ENCODE measurements at regions not wholly inside any gene's neighbourhood (a gene's known extent, or its start where the extent isn't known, plus 50 kb on each side); places are given as distances from the start of the nearest gene placed in this dataset.
"Not testable (repeated sequence)": the region's sequence is repeated elsewhere in the genome, so short reads cannot be mapped to it uniquely, and the experiment has no call there.

DNA sequence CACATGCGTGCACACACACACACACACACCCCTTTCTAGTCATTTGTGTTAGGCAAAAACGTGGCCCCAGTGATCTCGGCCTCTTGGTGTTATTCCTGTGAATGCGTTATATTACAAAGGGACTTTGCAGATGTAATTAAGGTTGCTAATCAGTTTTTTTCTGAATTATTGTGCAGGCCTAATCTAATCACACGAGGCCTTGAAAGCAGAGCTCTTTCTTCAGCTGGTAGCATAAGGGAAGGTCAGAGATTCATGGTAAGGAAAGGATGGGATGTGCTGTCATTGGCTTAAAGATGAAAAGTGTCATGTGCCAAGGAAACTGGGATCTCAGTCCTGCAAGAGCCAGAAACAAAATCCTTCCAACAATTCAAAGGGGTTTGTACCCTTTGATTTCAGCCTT, 113.4 kb upstream of the ELAC2 start:
- no peak for DNase-seq

DNA sequence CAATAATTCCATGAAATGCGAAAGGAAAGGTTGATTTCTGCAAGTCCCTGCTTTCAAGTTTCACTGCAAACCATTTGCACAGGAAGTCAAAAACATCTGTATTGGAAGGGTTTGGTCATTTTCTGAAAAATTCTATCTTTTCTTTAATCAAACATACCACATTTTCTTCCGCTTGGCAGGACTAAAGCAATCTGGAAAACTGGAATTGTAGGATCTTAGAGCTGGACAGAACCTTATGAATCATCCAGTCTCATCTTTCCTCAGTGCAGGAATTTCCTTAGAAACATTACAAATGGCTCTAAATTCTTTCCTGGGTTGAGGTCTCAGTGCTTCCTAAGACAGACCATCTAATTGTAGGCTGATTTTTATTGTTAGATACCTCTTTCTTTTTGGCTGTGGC, 111.5 kb upstream of the ELAC2 start:
- no peak for DNase-seq

DNA sequence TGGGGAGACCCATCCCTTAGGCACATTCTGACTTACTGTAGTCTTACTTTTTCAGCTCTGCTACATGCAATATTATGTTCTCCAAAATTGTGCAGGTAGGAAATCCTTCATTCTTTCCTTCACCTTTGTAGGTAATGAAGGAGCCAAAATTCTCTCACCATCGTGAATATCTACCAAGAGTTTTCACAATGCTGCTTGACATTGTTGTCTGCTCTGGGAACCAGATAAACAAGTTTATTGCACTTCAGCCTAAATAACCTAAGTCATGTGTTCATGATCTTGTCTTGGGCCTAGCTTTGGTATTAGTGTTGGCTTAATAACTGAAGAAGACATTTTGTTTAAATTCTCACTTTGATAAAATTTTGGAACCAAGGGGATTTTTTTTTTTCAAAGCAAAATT, 110.8 kb upstream of the ELAC2 start:
- no peak for DNase-seq

DNA sequence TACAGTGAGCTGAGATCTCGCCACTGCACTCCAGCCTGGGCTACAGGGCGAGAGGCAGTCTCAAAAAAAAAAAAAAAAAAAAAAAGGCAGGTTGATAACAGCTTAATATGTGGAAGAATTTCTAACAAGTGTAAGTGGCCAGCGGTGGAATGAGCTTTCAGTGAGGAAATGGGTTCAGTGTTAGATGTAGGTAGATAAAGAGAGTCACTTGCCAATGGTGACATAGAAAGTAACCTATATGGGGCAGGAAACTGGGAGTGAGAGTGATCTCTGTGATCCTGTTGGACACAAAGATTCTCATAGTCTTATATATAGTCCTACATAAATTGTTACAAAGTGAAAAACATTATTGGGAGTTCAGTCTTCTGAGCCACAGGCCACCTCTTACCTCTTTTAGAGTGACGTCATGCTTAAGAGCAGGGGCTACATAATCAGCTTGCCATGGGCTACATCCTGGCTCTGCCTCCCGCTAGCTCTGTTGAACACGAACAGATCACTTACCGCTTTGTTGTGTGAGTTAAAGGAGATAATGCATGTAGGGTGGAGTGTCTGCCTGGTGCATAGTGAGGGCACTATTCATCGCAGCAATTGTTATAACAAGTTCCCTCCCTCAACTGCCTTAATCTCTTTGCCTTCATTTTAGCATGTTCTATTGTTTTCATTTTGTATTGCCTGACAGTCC, 110.2 kb upstream of the ELAC2 start:
- no peak for DNase-seq

DNA sequence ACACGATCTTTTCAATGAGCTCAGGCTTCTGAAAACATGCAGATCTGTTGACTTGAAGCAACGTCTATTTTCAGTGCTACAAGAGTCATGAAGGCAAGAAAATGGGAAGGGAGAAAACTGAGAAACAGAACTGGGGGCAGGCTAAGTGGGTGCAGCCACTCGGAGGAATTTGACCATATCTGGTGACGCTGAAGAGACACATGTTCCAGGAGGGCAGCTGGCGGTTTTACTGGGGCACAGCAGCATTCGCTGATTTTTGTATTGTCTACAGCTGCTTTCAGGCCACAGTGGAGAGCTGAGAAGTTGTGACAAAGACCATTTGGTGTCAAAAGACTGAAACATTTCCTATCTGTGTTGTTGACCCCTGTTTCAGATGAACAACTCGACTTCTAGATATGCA, 103.0 kb upstream of the ELAC2 start:
- DNase-seq: no peak

DNA sequence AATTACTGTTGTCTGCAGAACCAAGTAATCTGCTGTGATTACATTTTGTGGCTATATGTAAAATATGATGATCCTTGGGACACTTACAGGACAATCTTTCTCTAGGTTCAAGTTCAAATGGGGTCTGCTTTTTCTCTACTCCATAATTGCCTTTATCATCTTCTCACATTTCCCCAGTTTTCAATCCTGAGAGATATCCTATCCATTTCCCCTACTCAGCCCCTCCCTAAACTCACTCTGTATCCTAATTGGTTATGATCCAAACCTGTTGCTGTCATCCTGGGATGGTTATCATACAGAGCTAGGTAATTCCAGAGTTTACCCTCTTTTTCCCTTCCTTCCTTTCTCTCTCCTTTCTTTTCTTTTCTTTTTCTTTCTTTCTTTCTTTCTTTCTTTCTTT, 100.5 kb upstream of the ELAC2 start:
- DNase-seq: no peak

DNA sequence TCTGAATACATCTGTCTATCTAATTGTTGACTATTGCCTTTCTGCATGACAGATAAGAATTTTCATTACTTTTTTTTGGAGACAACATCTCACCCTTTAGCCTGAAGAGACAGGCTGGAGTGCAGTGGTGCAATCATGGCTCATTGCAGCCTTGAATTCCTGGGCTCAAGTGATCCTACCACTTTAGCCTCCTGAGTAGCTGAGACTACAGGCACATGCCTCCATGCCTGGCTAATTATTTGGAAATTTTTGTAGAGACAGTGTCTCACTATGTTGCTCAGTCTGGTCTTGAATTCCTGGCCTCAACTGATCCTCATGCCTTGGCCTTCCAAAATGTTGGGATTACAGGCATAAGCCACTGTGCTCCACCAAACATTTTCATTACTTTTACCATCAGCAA, 99.8 kb upstream of the ELAC2 start:
- DNase-seq: no peak

DNA sequence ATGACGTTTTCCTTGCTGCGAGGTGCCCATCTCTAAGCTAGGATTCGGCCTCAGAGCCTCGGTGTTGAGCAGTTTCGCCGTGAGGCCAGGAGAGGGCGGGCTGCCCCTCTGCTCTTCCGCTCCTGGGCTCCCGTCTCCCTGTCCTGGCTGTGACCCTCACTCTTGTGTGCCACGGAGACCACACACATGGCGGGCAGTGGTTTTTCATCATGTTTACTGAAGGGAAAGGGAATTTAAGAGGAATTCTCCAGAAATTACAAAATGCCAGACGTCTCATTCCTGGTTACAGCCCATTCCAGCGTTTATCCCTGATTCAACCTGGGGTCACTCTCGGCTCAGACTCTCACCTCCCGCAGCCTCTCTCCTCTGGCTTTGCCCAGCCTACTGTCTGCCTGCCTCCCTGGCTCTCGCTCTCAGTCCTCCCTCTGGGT, 96.8 kb upstream of the ELAC2 start:
- peak in 2 of 3 experiments; percentile 31 to 62 for DNase-seq

DNA sequence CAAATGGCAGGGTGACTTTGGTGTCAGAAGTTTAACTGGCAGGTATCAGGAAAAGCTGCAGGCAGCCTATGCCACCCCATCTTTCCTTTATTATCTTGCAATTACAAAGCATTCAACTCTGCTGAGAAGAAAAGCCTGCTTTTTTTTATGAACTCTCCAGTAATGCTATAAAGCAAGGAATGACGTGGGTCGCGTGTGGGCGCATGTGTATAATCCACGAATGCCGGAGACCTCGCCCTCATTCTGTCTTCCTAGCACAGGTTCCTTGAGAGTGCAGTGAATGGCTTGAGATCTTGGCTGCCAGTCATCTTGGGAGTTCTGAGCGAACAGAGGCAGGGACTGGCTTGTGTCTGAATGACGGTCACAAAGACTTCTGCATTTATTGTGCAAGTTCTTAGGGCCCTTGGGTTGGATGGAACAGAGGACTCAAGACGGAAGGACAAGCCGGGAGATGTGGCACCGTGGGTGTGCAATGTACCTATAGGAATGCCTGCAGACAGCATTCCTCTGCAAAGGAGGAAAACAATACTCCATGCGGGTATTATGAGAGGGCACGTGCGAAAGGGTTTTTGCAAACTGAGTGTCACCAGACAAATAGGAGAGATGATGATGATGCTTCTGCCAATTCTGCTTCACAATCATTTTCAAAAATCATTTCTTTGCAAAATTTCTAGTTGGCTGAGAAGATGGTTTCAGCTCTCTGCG, 96.1 kb upstream of the ELAC2 start:
- no peak for DNase-seq

DNA sequence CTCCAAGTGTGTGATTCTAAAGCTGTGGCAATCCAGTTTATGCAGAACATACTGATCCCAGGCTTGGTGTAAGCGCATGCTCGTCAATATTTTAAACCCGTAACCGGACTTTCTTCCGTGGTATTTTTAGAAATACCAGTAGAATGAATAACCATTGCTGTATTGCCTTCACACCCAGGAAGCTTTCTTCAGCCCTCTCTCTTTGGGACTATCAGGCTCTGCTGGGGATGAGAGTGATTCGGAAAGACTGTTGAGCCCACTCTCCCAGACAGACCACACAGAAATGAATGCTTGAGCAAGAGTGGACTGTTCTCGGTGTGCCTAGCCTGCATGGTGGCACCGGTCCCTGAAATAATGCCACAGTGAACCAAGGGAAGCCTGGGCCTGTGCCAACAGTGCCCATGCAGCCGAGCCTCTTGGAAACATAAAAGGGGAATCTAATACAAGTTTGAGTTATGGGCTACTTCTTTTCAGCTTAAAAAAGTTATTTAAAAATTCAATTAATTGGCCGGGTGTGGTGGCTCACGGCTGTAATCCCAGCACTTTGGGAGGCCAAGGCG, 89.9 kb upstream of the ELAC2 start:
- DNase-seq: no peak

DNA sequence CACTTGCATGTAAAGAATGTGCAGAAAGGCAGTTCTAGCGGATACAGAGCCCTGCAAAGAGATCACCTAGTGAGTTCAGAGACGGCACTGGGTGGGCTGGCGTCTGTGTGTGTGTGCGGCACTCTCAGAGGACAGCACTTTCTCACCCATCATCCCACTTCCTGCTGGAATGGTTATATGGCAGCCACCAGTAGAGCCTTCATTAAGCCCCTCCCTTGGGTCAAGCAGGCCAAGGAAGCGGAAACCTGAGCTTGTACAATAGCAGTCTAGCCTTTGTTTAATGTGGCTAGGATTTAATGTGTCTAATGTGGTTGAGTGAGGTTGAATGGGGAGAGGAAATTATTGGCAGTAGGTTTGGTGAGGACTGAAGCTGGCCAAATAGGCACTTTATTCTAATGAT, 88.3 kb upstream of the ELAC2 start:
- no peak for DNase-seq

DNA sequence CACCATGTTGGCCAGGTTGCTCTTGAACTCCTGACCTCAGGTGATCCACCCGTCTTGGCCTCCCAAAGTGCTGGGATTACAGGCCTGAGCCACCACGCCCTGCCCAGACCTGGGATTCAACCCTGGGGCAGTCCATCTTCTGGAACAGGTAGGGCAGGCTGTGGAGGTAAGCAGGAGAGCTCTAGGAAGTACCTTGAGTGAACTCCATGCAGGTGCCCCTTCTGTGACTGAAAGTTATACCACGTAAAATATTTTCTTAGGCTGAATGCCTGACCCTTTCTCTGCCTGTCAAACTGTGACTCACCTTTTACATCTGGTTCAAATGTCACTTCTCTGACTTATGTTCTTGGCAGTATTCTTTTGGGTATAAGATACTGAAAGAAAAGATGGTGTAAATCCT, 86.7 kb upstream of the ELAC2 start:
- DNase-seq: no peak

DNA sequence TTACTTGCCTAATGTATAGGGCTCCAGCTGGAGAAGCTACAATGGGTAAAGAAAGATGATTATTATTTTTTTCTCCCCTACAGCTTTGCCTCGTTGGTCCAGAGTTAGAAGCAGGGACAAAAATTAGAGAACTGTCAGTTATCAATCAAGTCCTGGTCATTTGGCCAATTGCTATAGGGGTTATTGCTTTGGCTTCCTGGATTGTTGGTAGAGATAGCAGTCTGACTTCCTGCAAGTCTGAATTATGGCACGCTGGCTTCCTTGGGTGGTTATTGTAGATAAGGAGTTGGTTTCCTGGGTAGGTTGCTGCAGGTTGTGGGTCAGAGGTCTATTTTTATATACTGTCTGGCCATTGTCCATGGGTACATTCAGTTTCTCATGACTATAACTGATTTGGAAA, 84.7 kb upstream of the ELAC2 start:
- no peak for DNase-seq

DNA sequence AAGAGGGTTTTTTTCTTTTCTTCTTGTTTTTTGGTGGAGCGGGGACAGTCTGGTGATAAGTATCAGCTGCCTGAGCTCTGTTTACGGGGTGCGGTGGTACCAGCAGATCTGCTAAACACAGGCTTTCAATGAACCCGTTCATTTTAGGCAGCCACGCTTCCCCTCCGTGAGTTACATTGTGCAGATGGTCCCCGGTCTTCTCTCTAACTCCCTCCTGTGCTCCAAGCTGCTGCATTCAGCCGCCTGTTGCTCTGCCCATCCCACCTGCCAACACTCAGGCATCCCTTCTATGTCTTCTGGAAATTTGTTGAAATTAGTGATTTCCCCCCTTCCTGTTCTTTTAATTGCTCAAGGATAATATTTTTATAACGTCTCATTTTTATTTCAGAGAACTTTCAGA, 82.1 kb upstream of the ELAC2 start:
- DNase-seq: no peak

DNA sequence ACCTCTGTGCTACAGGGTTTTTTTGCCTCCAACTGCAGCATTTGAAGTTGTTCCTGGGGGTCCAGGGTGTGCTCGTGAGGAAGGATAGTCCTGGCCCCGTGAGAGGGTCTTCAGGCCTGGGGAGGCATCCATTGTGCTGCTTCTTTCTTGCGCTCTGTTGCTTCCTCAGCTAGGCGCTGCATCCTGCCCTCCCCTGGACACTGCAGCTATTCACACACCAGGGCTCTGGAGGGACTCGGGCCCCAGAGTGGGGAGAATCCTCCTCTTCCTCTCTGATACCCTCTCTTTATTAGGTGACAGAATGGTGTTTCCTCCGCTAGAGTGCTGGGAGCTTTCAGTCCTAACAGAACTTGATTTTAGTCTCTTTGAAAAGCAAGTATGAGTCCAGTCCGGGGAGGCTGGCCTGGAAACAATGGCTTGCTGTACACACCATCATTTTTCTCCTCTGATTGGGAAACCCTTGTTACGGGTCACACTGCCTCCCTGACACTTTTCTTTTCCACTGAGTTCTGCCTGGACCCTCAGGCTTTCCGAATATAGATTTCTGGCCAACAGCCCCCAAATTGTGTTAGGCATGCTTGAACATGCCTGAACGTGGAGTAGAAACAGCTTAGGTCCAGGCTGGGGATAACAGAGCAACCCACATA, 81.4 kb upstream of the ELAC2 start:
- DNase-seq: no peak

DNA sequence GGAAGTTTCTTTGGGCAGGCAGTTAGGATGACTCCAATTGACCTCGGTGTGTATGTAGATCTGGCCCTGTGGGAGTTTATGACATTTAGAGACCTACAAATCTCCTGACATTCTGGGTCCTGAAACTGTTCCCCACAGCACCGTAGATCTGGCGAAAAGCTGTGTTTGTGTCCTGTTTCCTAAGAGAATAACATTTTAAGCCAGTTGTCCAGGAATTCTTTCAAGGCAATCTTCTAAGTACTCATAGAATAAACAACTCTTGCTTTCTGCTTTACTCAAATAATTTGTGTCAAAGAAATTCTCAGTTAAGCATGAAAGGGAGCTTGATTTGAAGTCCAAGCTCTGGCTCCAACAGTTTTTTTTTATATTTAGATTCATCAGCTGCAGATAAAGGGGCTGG, 78.5 kb upstream of the ELAC2 start:
- no peak for DNase-seq

DNA sequence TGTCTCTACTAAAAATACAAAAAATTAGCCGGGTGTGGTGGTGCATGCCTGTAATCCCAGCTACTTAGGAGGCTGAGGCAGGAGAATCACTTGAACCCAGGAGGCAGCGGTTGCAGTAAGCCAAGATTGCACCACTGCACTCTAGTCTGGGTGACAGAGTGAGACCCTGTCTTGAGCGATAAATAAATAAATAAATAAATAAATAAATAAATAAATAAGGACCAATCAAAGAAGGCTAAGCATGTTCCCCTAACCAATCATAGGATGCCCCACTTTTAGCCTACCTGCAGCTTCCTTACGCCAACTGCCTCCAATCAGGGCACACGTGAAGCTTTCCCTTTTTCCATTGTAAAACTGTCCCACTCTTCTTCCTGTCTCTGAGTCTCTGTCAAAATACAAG, 74.2 kb upstream of the ELAC2 start:
- DNase-seq: not testable (repeated sequence)

DNA sequence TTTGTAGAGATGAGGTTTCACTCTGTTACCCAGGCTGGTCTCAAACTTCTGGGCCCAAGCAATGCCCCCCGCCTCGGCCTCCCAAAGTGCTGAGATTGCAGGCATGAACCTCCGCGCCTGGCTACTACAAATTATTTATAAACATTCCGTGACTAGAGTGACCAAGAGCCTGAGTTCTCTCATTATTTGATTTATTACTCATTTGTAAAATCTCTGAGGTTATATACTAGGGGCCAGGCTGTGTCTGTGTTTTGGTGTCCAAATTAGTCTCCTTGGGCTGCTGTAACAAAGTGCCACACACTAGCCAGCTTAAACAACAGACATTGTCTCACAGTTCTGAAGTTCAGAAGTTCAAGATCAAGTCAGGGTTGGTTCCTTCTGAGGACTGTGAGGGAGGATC, 70.8 kb upstream of the ELAC2 start:
- DNase-seq: no peak

DNA sequence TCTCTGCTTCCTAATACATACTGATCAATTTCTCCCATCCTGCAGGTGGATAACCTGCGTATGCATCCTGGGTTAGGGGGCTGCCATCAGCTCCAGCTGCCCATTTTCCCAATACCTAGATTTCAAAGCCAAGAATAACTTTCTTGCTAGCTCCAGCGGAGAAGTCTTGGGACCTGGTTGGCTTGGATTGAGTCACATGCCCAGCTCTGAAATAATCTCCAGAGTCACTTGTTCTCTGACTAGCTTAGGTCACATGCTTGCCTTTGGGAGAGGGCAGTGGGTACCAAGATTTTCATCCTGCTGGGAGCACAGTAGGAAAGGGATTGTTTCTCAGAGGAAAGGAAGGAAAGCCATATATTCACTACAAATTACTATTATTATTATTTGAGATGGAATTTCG, 70.0 kb upstream of the ELAC2 start:
- DNase-seq: no peak

DNA sequence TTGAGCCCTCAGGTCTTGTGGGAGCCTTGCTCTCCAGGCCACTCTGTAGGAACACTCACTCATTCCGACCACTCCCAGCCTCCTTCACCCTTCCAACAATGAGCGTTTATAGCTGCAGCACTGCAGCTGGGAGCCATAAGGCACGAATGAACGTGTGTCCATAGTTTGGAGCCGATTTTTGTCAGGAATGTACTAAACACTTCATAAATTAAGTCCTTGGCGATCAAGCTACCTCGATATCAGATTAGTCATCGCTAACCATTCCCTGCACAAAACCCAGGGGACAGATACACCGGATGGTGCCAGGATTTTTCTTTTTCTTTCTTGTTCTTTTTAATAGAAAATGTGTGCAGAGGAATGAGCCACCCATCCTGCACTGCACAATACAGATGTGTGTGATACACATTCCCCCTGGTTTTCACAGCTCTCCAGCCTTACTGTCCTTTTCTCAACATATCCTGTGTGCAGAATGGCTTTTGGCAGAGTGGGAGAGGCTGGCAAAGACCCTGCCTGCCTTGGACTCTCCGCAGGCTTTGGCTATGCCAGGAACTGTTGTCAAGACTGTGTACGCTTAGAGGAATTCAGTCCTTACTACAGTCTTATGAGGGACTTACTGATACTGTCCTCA, 68.4 kb upstream of the ELAC2 start:
- no peak for DNase-seq

DNA sequence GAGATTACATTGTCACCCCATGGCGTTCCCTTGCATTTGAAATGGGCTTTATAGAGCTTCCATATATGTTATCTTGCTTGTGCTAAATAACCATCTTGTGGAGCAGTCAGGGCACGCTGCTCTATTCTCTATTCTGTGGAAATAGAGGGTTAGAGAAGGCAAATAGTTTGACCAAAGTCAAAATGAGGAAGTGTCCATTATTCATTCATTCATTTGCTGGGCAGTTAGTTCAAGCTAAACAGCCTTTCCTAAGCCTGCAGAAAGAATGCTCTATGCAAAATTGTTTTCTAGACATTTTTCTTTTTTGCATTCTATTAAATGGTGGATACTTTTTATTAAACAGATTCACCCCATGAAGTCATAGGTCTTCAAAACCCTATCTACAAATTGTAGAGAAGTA, 67.8 kb upstream of the ELAC2 start:
- DNase-seq: no peak

DNA sequence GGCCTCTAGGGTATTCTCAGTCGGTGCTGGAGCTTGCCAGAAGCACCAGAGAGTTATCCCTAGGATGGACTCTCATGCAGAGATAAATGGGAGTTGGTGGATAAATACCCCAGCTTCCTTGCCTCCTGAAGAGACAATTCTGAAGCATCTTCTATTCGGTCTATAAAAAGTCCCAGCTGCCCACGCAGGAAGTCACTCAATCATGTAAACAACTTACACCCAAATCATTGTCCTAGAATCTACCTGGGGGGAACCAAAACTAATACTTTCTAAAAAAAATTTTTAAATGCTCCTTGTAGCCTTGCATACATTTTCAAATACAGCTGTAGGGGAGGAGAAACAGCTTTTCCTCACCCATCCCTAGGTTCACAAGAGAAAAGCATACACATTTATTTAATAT, 66.6 kb upstream of the ELAC2 start:
- DNase-seq: no peak

DNA sequence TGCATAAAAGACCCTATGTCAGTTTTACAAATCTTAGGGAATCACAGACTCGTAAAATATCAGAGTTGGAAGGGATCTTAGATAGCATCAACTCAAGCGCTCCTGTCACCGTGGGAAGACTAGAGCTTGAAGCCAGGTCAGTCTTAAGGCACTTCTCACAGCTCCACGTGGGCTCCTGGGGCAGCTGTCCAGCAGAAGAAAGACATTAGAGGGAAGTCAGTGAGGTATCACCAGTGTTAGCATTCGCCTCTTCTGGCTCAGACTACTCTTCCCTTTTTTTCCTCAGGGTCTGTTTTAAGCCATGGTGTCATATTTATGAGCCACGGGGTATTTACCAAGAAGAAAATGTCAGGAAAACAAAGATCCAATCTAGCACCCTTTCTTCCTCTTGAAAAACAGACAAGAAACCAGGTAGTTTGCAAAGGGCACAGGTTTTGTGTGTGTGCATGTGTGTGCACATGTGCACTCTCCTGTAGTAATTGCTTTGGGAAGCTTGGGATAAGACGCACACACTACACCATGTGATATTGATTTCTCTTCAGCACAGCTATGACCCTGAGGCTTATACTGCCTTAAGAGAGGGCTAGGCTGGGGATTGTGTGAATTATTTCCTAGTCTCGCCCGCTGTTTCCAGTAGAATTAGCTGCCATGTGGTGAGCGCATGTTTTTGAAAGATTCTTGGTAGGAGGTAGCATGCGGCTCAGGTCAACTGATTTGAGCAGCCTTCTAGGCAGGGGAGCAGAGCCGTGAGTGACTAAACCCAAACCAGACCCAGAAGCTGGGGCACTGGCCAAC, 61.0 kb upstream of the ELAC2 start:
- no peak for DNase-seq

Data from NCI-H1417 (cell line).